ENCODE measurements at regions not wholly inside any gene's neighbourhood (a gene's known extent, or its start where the extent isn't known, plus 50 kb on each side); places are given as distances from the start of the nearest gene placed in this dataset.

GRCh38 chr5:167358868-167359492 lies 932.5 kb upstream of the WWC1 start:
- in situ Hi-C loops (cut with HindIII; ENCODE audit: extremely low pct_ligation_motif_present, low pct_unique_long_range_greater_than_20kb) = no loop called here
- no peaks in the 10 kb centered on the region for H3K36me3 ChIP-seq (replicated peaks in 1 of 2; ENCODE audit: control insufficient read depth in 1 of 2, insufficient read depth in 2 of 2, low read length in 2 of 2)
- H3K9me3 ChIP-seq (ENCODE audit: low read length) = no peaks in the 10 kb centered on the region
- 2% methylated on average over 6 of the region's 6 CpGs for WGBS (ENCODE audit: low lambda C conversion rate)
- FAIRE-seq (no peak), DNase-seq (ENCODE audit: low spot score) (no peak), ATAC-seq (no peak)
- intact Hi-C loops (cut with micrococcal nuclease; ENCODE audit: unreplicated experiment) = no loop called here
- H4K20me1 ChIP-seq (ENCODE audit: insufficient read depth, low read length) = no peaks in the 10 kb centered on the region
- CTCF ChIA-PET (ENCODE audit: low intra/inter-chr PET ratio, low total read pairs) = no interaction called here
- no peak overlapping the region for H2AFZ ChIP-seq (ENCODE audit: low read length)
- H3K4me2 ChIP-seq (ENCODE audit: low read depth, low read length) = no peak overlapping the region
- no peaks in the 10 kb centered on the region for H3K27me3 ChIP-seq (ENCODE audit: control insufficient read depth in 1 of 2, insufficient read depth in 2 of 2, low read length in 2 of 2)
- no peaks in the 10 kb centered on the region for H3K79me2 ChIP-seq (ENCODE audit: insufficient read depth, low read length)
- no peak overlapping the region for H3K27ac ChIP-seq (ENCODE audit: extremely low read length, insufficient read depth, low read length)
- TF ChIP-seq ATF7 (IDR thresholded peaks at IDR 0.05) (peak; percentile 89), ATF7 (CRISPR knock-in tag; IDR thresholded peaks at IDR 0.05) (no peak), AHDC1 (CRISPR knock-in tag; IDR thresholded peaks at IDR 0.05; ENCODE audit: borderline replicate concordance) (no peak), SP2 (CRISPR knock-in tag; IDR thresholded peaks at IDR 0.05) (no peak), ZNF614 (CRISPR knock-in tag; IDR thresholded peaks at IDR 0.05; ENCODE audit: borderline replicate concordance) (no peak)
- POLR2A ChIA-PET = no interaction called here
- BruUV-seq (replicated peaks) = no TSS peak
- no peak overlapping the region for H3K9ac ChIP-seq (ENCODE audit: insufficient read depth, low read depth, low read length)
- no peak overlapping the region for H3K4me3 ChIP-seq (replicated peaks in 1 of 3; ENCODE audit: insufficient read depth in 1 of 3, low read depth in 2 of 3, low read length in 3 of 3)
- H3K4me1 ChIP-seq (ENCODE audit: insufficient read depth, low read length) = no peaks in the 10 kb centered on the region
